ENCODE measurements at regions not wholly inside any gene's neighbourhood (a gene's known extent, or its start where the extent isn't known, plus 50 kb on each side); places are given as distances from the start of the nearest gene placed in this dataset.

- TF ChIP-seq CTCF (IDR thresholded peaks at IDR 0.05; ENCODE audit: low read depth, low read length, poor library complexity, severe bottlenecking) (no peak), EZH2phosphoT487 (IDR thresholded peaks at IDR 0.05; ENCODE audit: borderline replicate concordance, low read length) (no peak)
These were observed 263.1 kb downstream of the DCDC2C start for GRCh38 chr2:3966470-3966869.
